ENCODE measurements at regions not wholly inside any gene's neighbourhood (a gene's known extent, or its start where the extent isn't known, plus 50 kb on each side); places are given as distances from the start of the nearest gene placed in this dataset.
"Not testable (repeated sequence)": the region's sequence is repeated elsewhere in the genome, so short reads cannot be mapped to it uniquely, and the experiment has no call there.

- Histone ChIP-seq H3K36me3 (ENCODE audit: control insufficient read depth in 1 of 2, insufficient read depth in 2 of 2, low read length in 2 of 2) (no peaks in the 10 kb centered on the region), H3K4me2 (ENCODE audit: low read length) (no peak overlapping the region), H3K9me3 (ENCODE audit: control insufficient read depth in 1 of 2, insufficient read depth in 1 of 2, low read depth in 1 of 2, low read length in 2 of 2) (0 out of 4 replicates have a peak, but pooled peaks cover 0 to 3% of the 10 kb centered on the region in 2 experiments), H3K9me2 (ENCODE audit: insufficient read depth) (no peaks in the 10 kb centered on the region), H3K27ac (ENCODE audit: low read depth, low read length) (no peak overlapping the region), H3K79me2 (ENCODE audit: insufficient read depth, low read length) (no peaks in the 10 kb centered on the region), H3K4me1 (ENCODE audit: control insufficient read depth in 1 of 2, insufficient read depth in 2 of 2, low read length in 2 of 2) (no peaks in the 10 kb centered on the region), H4K20me1 (ENCODE audit: insufficient read depth) (no peaks in the 10 kb centered on the region), H3K4me3 (replicated peaks in 1 of 2; ENCODE audit: low read depth in 1 of 2, low read length in 2 of 2) (no peak overlapping the region), H2AFZ (ENCODE audit: low read depth, low read length, poor library complexity, severe bottlenecking) (no peak overlapping the region), H3K27me3 (ENCODE audit: insufficient read depth, low read length) (no peaks in the 10 kb centered on the region), H3K9ac (ENCODE audit: low read length) (no peak overlapping the region)
- ChIA-PET CTCF (interaction anchor here (1.1 kb wide), 1 partner anchor 203 kb away, joined by 3 read pairs; no protein-coding TSS in a partner anchor), RAD21 (ENCODE audit: low non-redundant PET in 1 of 2, low total read pairs in 2 of 2, uncharacterized antibody in 2 of 2, unreplicated experiment in 2 of 2) (no interaction called here), POLR2A (no interaction called here)
- ATAC-seq (no peak), DNase-seq (ENCODE audit: low read depth, low spot score) (no peak)
- intact Hi-C loops (cut with micrococcal nuclease) = loop anchor here (5.0 kb wide), 1 partner anchor 445 kb away; no protein-coding TSS in a partner anchor
- BruUV-seq (replicated peaks) = no TSS peak
- no peak for TF ChIP-seq EZH2phosphoT487 (IDR thresholded peaks at IDR 0.05; ENCODE audit: borderline replicate concordance)
- no peak for TF ChIP-seq ZNF274 (IDR thresholded peaks at IDR 0.05; ENCODE audit: low read depth, low read length)
- TF ChIP-seq SIN3A (IDR thresholded peaks at IDR 0.05; ENCODE audit: low read depth) = no peak
- TF ChIP-seq, protein P1, sequence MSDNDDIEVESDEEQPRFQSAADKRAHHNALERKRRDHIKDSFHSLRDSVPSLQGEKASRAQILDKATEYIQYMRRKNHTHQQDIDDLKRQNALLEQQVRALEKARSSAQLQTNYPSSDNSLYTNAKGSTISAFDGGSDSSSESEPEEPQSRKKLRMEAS (IDR thresholded peaks at IDR 0.05) = no peak
- no peak for TF ChIP-seq POLR2AphosphoS5 (IDR thresholded peaks at IDR 0.05; ENCODE audit: low read depth, low read length)
- TF ChIP-seq CBX3 (IDR thresholded peaks at IDR 0.05; ENCODE audit: low read depth) = no peak
- no peak for TF ChIP-seq SP1 (IDR thresholded peaks at IDR 0.05; ENCODE audit: low read depth)
- TF ChIP-seq ZFX (IDR thresholded peaks at IDR 0.05) = no peak
- TF ChIP-seq REST (IDR thresholded peaks at IDR 0.05; ENCODE audit: low read depth) = no peak
Observed at GRCh38 chr7:13727751-13728150, 261.7 kb downstream of the ETV1 start.

GRCh38 chr7:13728430-13728829 is 261.0 kb downstream of the ETV1 start:
- H3K27me3 ChIP-seq (ENCODE audit: insufficient read depth, low read length); RAD21 ChIA-PET (ENCODE audit: low non-redundant PET in 1 of 2, low total read pairs in 2 of 2, uncharacterized antibody in 2 of 2, unreplicated experiment in 2 of 2); CTCF ChIA-PET; H3K9me3 ChIP-seq (ENCODE audit: control insufficient read depth in 1 of 2, insufficient read depth in 1 of 2, low read depth in 1 of 2, low read length in 2 of 2); H3K79me2 ChIP-seq (ENCODE audit: insufficient read depth, low read length); BruUV-seq (replicated peaks); H3K4me2 ChIP-seq (ENCODE audit: low read length); H3K27ac ChIP-seq (ENCODE audit: low read depth, low read length); H4K20me1 ChIP-seq (ENCODE audit: insufficient read depth); H3K9ac ChIP-seq (ENCODE audit: low read length); POLR2A ChIA-PET; H3K4me1 ChIP-seq (ENCODE audit: control insufficient read depth in 1 of 2, insufficient read depth in 2 of 2, low read length in 2 of 2); H3K4me3 ChIP-seq (replicated peaks in 1 of 2; ENCODE audit: low read depth in 1 of 2, low read length in 2 of 2); H2AFZ ChIP-seq (ENCODE audit: low read depth, low read length, poor library complexity, severe bottlenecking); ATAC-seq; H3K9me2 ChIP-seq (ENCODE audit: insufficient read depth); H3K36me3 ChIP-seq (ENCODE audit: control insufficient read depth in 1 of 2, insufficient read depth in 2 of 2, low read length in 2 of 2); DNase-seq (ENCODE audit: low read depth, low spot score): not testable (repeated sequence)
- intact Hi-C loops (cut with micrococcal nuclease) = loop anchor here (5.0 kb wide), 1 partner anchor 446 kb away; no protein-coding TSS in a partner anchor

All from HCT116 (cell line).